ENCODE measurements at regions not wholly inside any gene's neighbourhood (a gene's known extent, or its start where the extent isn't known, plus 50 kb on each side); places are given as distances from the start of the nearest gene placed in this dataset.

DNA sequence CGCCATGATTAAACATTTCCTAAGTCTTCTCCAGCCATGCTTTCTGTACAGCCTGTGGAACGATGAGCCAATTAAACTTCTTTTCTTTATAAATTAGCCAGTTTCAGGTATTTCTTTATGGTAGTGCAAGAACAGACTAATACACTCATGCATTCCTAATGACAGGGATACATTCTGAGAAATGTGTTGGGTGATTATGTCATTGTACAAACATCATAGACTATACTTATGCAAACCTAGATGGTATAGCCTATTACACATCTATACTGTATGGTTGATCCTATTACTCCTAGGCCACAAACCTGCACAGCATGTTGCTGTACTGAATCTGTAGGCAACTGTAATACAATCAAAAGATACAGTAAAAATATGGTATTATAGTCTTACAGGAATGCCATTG lies 83.1 kb downstream of the ATOH1 start:
- TF ChIP-seq TOX (CRISPR knock-in tag; IDR thresholded peaks at IDR 0.05; ENCODE audit: borderline replicate concordance) (no peak), RARB (CRISPR knock-in tag; IDR thresholded peaks at IDR 0.05) (no peak), ZFP30 (CRISPR knock-in tag; IDR thresholded peaks at IDR 0.05) (no peak), CSDC2 (CRISPR knock-in tag; IDR thresholded peaks at IDR 0.05) (no peak)
